ENCODE measurements at regions not wholly inside any gene's neighbourhood (a gene's known extent, or its start where the extent isn't known, plus 50 kb on each side); places are given as distances from the start of the nearest gene placed in this dataset.

DNA sequence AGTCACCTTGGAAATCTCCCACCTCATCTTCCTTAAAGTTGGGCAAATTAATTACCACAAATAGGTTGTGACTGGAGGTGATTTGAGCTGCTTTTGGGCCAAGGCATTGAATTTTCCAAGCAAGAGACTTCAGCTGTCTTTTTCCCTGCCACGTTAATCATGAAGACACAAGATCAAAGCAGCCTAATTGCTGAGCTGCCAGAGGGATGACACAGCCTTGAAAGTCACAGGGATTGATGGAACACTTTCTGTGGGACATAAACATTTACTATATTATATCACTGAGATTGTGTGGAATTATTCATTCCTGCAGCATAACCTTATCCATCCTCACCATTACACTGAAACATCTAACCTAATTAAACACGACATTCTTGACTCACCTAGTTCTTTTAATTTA lies 172.2 kb downstream of the FAM170A start:
- no peak for ATAC-seq (ENCODE audit: insufficient read depth, low read depth)
- H3K27ac ChIP-seq (ENCODE audit: low read length), result no peak overlapping the region
- no peak for TF ChIP-seq EZH2 (IDR thresholded peaks at IDR 0.05; ENCODE audit: borderline replicate concordance, low read depth, low read length, severe bottlenecking)
- TF ChIP-seq, protein P1, sequence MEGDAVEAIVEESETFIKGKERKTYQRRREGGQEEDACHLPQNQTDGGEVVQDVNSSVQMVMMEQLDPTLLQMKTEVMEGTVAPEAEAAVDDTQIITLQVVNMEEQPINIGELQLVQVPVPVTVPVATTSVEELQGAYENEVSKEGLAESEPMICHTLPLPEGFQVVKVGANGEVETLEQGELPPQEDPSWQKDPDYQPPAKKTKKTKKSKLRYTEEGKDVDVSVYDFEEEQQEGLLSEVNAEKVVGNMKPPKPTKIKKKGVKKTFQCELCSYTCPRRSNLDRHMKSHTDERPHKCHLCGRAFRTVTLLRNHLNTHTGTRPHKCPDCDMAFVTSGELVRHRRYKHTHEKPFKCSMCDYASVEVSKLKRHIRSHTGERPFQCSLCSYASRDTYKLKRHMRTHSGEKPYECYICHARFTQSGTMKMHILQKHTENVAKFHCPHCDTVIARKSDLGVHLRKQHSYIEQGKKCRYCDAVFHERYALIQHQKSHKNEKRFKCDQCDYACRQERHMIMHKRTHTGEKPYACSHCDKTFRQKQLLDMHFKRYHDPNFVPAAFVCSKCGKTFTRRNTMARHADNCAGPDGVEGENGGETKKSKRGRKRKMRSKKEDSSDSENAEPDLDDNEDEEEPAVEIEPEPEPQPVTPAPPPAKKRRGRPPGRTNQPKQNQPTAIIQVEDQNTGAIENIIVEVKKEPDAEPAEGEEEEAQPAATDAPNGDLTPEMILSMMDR (IDR thresholded peaks at IDR 0.05; ENCODE audit: borderline replicate concordance, extremely low read depth, low read length, poor library complexity, severe bottlenecking), result no peak

DNA sequence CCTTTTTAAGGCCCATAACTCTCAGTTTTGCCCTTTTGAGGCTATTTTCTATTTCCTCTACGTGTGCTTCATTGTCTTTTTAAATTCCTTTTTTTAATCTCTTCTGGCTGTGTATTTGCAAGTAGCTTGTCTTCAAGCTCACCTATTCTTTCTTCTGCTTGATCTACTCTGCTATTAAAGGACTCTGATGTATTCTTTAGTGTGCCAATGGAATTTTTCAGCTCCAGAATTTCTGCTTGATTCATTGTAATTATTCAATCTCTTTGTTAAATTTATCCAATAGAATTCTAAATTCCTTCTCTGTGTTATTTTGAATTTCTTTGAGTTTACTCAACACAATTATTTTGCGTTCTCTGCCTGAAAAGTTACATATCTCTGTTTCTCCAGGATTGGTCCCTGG lies 178.7 kb downstream of the FAM170A start:
- DNase-seq (no peak), ATAC-seq (ENCODE audit: insufficient read depth, low read depth) (no peak)
- Histone ChIP-seq H3K4me1 (ENCODE audit: insufficient read depth, low read length) (no peaks in the 10 kb centered on the region), H2AFZ (ENCODE audit: low read depth, low read length) (no peak overlapping the region), H3K79me2 (ENCODE audit: insufficient read depth, low read length) (no peaks in the 10 kb centered on the region), H3K4me3 (ENCODE audit: low read depth in 1 of 2, low read length in 2 of 2) (no peak overlapping the region), H3K4me2 (ENCODE audit: insufficient read depth, low read length) (no peak overlapping the region), H3K27me3 (ENCODE audit: insufficient read depth, low read length, poor library complexity) (no peaks in the 10 kb centered on the region), H3K36me3 (ENCODE audit: insufficient read depth, low read length) (no peaks in the 10 kb centered on the region), H3K9me3 (ENCODE audit: insufficient read depth, low read length, severe bottlenecking) (peaks cover 21% of the 10 kb centered on the region), H3K27ac (ENCODE audit: low read length) (no peak overlapping the region), H4K20me1 (ENCODE audit: insufficient read depth, low read length) (no peaks in the 10 kb centered on the region), H3K9ac (ENCODE audit: low read depth, low read length) (no peak overlapping the region)
- no peak for TF ChIP-seq EZH2 (IDR thresholded peaks at IDR 0.05; ENCODE audit: borderline replicate concordance, low read depth, low read length, severe bottlenecking)

More for the DNA sequence above, 172.2 kb downstream of the FAM170A start:
- H3K4me2 ChIP-seq (ENCODE audit: insufficient read depth, low read length), result no peak overlapping the region
- H3K9ac ChIP-seq (ENCODE audit: low read depth, low read length), result no peak overlapping the region
- no peak overlapping the region for H3K4me3 ChIP-seq (ENCODE audit: low read depth in 1 of 2, low read length in 2 of 2)
- H2AFZ ChIP-seq (ENCODE audit: low read depth, low read length), result no peak overlapping the region
- DNase-seq, result no peak
- no peaks in the 10 kb centered on the region for H3K27me3 ChIP-seq (ENCODE audit: insufficient read depth, low read length, poor library complexity)
- H3K36me3 ChIP-seq (ENCODE audit: insufficient read depth, low read length), result no peaks in the 10 kb centered on the region
- H4K20me1 ChIP-seq (ENCODE audit: insufficient read depth, low read length), result no peaks in the 10 kb centered on the region
- H3K9me3 ChIP-seq (ENCODE audit: insufficient read depth, low read length, severe bottlenecking), result peaks cover under 1% of the 10 kb centered on the region
- no peaks in the 10 kb centered on the region for H3K79me2 ChIP-seq (ENCODE audit: insufficient read depth, low read length)
- H3K4me1 ChIP-seq (ENCODE audit: insufficient read depth, low read length), result no peaks in the 10 kb centered on the region

DNA sequence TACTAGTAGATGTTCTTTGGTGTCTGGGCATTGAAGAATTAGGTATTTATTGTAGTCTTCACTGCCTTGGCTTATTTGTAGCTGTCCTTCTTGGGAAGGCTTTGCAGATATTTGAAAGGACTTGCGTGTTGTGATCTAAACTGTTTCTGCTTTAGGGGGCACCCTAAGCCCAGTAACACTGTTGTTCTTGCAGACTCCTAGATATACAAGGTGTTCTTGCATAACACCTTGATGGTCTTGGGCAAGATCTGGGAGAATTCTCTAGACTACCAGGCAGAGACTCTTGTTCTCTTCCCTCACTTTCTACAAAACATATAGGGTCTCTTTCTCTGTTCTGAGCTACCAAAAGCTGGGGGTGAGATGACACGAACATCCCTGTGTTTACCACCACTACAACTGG lies 179.1 kb downstream of the FAM170A start:
- H3K4me1 ChIP-seq (ENCODE audit: insufficient read depth, low read length), result no peaks in the 10 kb centered on the region
- H3K4me2 ChIP-seq (ENCODE audit: insufficient read depth, low read length), result no peak overlapping the region
- no peak for TF ChIP-seq EZH2 (IDR thresholded peaks at IDR 0.05; ENCODE audit: borderline replicate concordance, low read depth, low read length, severe bottlenecking)
- TF ChIP-seq, protein P1 (IDR thresholded peaks at IDR 0.05; ENCODE audit: borderline replicate concordance, extremely low read depth, low read length, poor library complexity, severe bottlenecking), result no peak
- H3K79me2 ChIP-seq (ENCODE audit: insufficient read depth, low read length), result no peaks in the 10 kb centered on the region
- H3K4me3 ChIP-seq (ENCODE audit: low read depth in 1 of 2, low read length in 2 of 2), result no peak overlapping the region
- no peaks in the 10 kb centered on the region for H3K27me3 ChIP-seq (ENCODE audit: insufficient read depth, low read length, poor library complexity)
- no peak overlapping the region for H2AFZ ChIP-seq (ENCODE audit: low read depth, low read length)
- ATAC-seq (ENCODE audit: insufficient read depth, low read depth) (no peak), DNase-seq (no peak)
- H3K9me3 ChIP-seq (ENCODE audit: insufficient read depth, low read length, severe bottlenecking), result peaks cover 21% of the 10 kb centered on the region
- H3K9ac ChIP-seq (ENCODE audit: low read depth, low read length), result no peak overlapping the region
- no peaks in the 10 kb centered on the region for H3K36me3 ChIP-seq (ENCODE audit: insufficient read depth, low read length)
- H4K20me1 ChIP-seq (ENCODE audit: insufficient read depth, low read length), result no peaks in the 10 kb centered on the region
- no peak overlapping the region for H3K27ac ChIP-seq (ENCODE audit: low read length)

DNA sequence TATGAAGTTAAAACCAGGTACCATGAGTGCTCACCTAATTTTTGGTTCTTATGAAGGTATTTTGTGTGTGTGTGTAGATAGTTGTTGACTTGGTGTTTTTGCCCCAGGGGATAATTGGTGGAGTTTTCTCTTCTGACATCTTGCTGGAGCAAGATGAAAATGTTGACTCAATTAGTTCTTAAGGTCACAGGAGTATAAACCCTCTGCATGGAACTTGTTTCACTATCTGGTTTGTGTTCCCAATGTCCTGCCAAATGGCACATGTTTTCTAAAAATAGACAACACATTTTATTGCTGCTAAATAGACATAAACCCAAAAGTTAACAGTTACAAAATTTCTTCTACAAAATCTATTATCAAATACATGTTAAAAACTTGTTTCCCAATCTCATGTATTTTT lies 180.9 kb downstream of the FAM170A start:
- H3K9me3 ChIP-seq (ENCODE audit: insufficient read depth, low read length, severe bottlenecking), result peaks cover 21% of the 10 kb centered on the region
- H3K4me1 ChIP-seq (ENCODE audit: insufficient read depth, low read length), result no peaks in the 10 kb centered on the region
- TF ChIP-seq, protein P1 (IDR thresholded peaks at IDR 0.05; ENCODE audit: borderline replicate concordance, extremely low read depth, low read length, poor library complexity, severe bottlenecking), result no peak
- TF ChIP-seq EZH2 (IDR thresholded peaks at IDR 0.05; ENCODE audit: borderline replicate concordance, low read depth, low read length, severe bottlenecking), result no peak
- no peaks in the 10 kb centered on the region for H3K79me2 ChIP-seq (ENCODE audit: insufficient read depth, low read length)
- H3K9ac ChIP-seq (ENCODE audit: low read depth, low read length), result no peak overlapping the region
- no peak overlapping the region for H3K4me3 ChIP-seq (ENCODE audit: low read depth in 1 of 2, low read length in 2 of 2)
- no peaks in the 10 kb centered on the region for H4K20me1 ChIP-seq (ENCODE audit: insufficient read depth, low read length)
- DNase-seq, result no peak
- H3K4me2 ChIP-seq (ENCODE audit: insufficient read depth, low read length), result no peak overlapping the region
- ATAC-seq (ENCODE audit: insufficient read depth, low read depth), result no peak
- no peaks in the 10 kb centered on the region for H3K36me3 ChIP-seq (ENCODE audit: insufficient read depth, low read length)
- H2AFZ ChIP-seq (ENCODE audit: low read depth, low read length), result no peak overlapping the region
- H3K27ac ChIP-seq (ENCODE audit: low read length), result no peak overlapping the region
- H3K27me3 ChIP-seq (ENCODE audit: insufficient read depth, low read length, poor library complexity), result no peaks in the 10 kb centered on the region
